ENCODE measurements at regions not wholly inside any gene's neighbourhood (a gene's known extent, or its start where the extent isn't known, plus 50 kb on each side); places are given as distances from the start of the nearest gene placed in this dataset.
"Not testable (repeated sequence)": the region's sequence is repeated elsewhere in the genome, so short reads cannot be mapped to it uniquely, and the experiment has no call there.

GRCh38 chr6:5836597-5836996 is 170.1 kb downstream of the NRN1 start:
- DNase-seq = not testable (repeated sequence)

- DNase-seq = no peak
These were observed 173.6 kb downstream of the NRN1 start for GRCh38 chr6:5833120-5833519.

- DNase-seq = no peak
These were observed 174.1 kb downstream of the NRN1 start for GRCh38 chr6:5832668-5833067.

GRCh38 chr6:5831219-5831862 is 175.4 kb downstream of the NRN1 start:
- DNase-seq = peak; percentile 77 to 82

- no peak for DNase-seq
These were observed 178.4 kb downstream of the NRN1 start for GRCh38 chr6:5828296-5828695.

- DNase-seq = peak; percentile 14 to 38
These were observed 179.4 kb downstream of the NRN1 start for GRCh38 chr6:5827056-5827904.

GRCh38 chr6:5824382-5824983 is 182.2 kb downstream of the NRN1 start:
- DNase-seq = not testable (repeated sequence)
